Activated CD8-positive, alpha-beta memory T cell treated with anti-CD3 and anti-CD28 coated beads, Interleukin-2, amount 50 U/mL, for 24 hours (primary cell): ENCODE measurements at regions not wholly inside any gene's neighbourhood (a gene's known extent, or its start where the extent isn't known, plus 50 kb on each side); places are given as distances from the start of the nearest gene placed in this dataset.

Experiments used
- DNase-seq: peaks from one replicate; pipeline ENCODE4 v3.0.0-alpha.2; 2020; ENCODE audit errors: extremely low read depth

DNA sequence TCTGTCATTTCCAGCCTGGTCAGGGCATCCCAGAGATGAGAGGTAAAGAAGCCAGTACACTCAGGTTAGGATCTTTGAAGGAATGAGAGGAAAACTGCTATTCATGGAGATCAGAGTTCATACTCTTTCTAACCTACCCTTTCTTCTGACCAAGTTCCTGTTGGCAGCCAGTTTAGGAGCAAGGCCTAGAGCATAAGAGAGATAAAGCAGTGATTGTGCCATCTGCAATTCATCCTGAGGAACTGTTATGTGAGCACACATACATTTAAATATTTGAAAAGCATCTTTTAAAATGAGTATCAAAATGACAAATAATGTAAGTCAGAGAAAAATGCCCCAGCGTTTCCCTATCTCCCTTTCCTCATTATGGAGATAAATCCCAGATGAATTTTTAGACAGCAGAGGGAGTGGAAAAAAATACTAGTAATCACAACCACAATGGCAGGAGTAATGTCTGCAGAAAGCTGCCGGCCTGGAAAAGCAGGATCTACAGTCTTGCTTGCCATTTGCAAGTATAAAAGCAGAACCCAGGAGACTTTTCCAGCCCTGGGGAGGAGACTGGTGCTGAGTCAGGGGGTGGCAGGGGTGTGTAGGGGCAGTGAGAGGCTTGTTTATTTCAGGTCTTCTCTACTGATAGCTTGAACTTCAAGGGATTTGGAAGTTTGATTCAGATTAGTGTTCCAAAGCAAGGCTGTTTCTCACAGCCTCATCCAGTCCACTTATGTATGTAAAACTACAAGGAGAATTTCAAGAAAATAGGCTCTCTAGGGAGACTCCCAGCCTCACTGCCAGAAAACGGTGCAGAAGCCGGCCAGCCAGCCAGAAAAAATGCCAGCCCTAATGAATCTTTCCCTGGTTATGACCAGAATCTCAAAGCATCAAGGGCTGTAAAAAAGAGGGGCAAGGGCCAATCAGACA, 1052.4 kb downstream of the TUSC7 start:
- DNase-seq, result no peak

- DNase-seq, result no peak
Observed at GRCh38 chr3:117762621-117763037, 1053.0 kb downstream of the TUSC7 start.

DNA sequence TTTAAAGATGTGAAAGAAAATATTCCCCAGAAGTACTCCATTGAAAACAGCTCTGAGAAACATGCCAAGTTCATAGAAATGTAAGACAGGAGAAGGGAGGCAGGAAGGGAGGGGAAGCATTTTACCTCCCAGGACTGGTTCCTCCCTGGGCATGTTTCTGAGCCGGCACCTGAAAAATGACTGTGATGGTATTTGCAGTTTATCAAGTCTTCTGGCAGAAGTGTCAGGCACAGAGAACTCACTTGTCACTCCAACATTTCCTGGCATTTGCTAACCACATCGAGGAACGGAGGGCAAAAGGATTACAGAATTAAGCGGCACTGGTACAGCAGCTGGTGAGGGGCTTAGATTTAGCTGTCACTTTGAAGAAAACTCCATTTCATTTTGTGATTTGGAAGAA, 1054.0 kb downstream of the TUSC7 start:
- DNase-seq, result no peak

- no peak for DNase-seq
Observed at GRCh38 chr3:117768581-117768980, 1059.0 kb downstream of the TUSC7 start.

DNA sequence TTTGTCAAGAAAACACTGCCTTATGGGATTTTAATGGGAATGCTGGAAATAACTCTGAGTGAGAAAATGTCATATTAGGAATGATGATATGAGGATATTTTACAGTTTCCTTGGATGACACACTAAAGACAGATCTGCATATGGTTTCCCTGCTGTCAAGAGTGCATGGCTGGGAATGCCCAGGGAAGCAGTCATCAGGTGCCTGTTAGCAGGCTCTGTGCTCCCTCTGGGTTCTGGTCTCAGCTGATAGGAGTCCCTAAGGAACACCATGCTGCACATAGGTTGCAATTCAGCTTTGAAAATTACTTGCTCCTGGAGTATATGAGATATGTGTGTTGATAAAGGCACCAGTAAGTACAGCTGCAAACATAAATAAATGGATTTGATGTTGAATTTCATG, 1064.6 kb downstream of the TUSC7 start:
- no peak for DNase-seq

DNA sequence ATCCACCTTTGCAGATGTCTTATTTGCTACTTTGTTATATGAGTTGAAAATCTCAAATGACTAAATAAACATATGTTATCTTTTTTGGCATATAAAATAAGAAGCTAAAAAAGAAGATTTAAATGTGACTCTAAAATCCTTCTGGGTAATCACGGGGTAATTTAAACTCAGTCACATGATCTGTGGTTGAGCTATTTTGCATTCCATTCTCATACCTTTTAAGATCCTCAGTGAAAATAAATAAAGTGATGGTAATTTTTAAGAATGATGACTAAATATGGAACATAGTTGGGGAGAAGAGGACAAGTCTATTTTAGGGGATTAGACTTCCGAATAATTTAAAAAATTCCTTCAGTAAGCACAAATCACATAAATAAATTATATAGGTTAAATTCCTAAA, 1076.8 kb downstream of the TUSC7 start:
- no peak for DNase-seq

GRCh38 chr3:117788061-117788460, 1078.5 kb downstream of the TUSC7 start:
- DNase-seq, result no peak

DNA sequence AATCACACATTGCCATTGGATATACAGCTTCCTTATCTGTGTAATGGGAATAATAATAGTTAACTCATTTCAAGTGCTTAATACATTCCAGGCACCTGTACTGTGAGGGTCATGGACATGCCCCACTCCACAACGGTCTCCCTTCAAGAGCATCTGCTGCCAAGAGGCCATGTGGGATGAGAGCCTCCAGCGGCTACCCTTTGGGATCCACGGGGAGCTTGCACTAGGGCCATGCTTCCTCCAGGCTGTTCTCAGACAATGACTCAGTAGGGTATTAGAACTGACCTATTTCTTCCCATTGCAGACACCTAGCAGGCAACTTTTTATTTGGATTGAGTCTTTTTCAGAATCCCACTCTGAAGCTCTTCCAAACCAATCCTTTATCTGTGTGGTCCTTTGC, 1078.9 kb downstream of the TUSC7 start:
- DNase-seq, result no peak

DNA sequence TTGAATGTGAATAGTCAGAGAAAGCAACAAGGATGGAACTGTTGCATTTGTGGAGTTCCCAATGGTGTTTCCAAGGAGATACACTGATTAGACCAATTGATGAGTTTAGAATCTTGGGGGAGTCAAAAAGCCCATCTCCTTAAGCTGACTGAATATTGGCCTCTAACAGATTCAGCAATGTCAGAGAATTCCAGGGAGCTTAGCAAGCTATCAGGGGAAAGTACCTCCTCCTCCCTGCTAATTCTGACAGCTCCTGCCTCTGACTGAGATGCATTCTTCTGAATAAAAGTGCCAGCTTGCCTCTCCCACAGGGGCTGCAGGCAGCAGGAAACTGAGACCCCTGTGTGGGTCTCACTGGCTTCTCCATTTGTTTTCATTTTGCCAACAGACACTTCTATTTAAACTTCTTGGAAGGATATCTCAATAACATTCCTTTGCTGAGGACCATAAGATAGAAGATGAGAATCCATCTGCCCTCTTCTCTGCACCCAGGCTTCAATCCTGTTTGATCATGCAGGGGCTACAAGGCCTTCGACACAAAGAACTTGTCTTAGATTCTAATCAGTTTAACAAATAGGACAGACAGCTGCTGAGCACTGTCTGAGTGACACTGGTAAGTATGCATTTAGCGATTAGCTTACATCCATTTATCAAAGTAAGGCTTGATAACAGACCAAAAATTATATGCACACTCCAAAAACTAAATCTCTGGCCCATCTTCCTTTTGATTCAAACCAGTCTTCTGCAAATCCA, 1080.8 kb downstream of the TUSC7 start:
- no peak for DNase-seq

DNA sequence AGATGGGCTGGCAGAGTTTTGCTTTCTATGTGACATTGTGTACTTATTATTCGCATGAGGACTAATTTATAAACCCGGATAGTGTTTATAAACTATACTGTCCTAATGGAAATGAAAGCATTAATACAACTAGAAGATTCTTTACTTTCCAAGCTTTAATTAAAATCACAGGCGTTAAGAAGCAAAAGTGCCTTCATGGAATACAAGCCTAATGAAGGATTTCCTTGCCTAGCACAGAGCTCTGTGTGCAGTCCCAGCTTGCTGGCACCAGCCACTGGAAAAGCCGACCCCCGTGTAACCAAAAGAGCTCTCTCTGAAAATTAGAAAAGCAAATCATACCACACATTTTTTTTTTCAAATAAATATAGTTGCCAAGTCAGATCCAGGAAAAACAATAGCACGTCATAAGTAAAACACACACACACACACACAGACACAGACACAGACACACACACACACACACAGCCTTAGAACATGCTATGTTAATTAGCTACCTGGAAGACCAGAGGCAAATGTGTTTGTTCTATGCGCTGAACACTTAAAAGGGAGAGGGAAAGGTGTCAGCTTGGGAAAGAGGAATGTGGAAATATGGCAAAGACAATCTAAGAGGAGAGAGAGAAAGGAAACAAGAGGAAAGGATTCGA, 1084.2 kb downstream of the TUSC7 start:
- no peak for DNase-seq

GRCh38 chr3:117798221-117798620, 1088.6 kb downstream of the TUSC7 start:
- no peak for DNase-seq

- DNase-seq, result no peak
Observed at GRCh38 chr3:117798687-117799386, 1089.3 kb downstream of the TUSC7 start.

DNA sequence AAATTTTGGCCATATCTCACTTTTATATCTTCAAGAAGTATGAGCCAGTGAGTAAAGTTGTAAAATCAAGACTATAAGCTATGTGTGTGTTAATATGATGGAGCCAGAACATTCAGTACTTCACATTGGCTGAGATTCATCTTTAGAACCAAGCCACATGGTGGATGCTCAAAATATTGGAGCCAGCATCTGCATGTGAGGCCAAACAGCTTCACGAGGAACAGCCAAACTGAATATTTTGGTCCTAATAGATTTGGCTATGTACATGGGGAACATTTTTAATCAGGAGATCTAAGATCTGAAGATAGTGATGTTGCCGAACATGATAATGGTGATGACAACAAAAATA, 1089.8 kb downstream of the TUSC7 start:
- no peak for DNase-seq

- no peak for DNase-seq
Observed at GRCh38 chr3:117801912-117802239, 1092.3 kb downstream of the TUSC7 start.

DNA sequence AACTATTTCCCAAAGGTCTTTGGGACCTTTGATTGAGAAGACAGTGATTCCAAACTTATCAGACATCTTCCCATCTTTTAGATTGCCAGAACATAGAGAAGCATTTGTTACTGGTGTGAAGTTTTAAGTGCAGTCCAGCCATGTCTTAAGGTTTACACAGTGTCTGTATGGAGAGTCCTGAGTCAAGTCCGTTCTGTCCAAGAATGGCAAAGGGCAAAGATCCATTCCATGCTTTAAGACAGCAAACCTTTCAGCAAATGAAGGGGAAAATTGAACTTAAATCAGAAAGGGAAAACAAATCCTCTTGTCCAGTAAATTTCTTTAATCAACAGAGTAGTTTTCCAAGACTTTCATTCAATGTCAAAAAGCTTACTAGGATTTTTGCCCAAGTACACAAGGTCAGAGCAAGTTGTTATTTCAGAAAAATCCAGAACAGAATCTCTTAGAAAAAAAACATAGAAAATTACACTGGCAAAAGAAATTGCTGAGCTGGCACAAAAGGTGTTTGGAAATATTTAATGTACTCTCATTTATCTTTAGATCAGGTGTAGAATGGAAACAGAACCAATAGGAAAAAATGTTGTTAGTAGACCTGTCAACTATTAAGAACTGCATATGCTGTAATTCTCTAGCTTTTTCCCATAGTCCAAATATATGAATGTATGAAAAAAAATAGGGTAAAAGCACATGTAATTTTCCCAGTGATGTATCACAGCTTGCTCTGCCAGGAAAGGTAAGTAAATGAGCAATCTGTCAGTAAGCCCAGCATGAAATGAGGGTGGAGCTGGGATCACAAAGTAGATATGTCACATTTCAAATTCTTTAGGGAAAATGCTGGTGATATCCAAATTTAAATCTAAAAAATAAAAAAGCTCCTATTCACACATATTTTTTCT, 1099.9 kb downstream of the TUSC7 start:
- DNase-seq, result no peak

- no peak for DNase-seq
Observed at GRCh38 chr3:117811786-117812185, 1102.2 kb downstream of the TUSC7 start.

- DNase-seq, result no peak
Observed at GRCh38 chr3:117814975-117815374, 1105.4 kb downstream of the TUSC7 start.

- DNase-seq, result no peak
Observed at GRCh38 chr3:117817103-117817502, 1107.5 kb downstream of the TUSC7 start.

GRCh38 chr3:117818592-117818991, 1109.0 kb downstream of the TUSC7 start:
- DNase-seq, result no peak

DNA sequence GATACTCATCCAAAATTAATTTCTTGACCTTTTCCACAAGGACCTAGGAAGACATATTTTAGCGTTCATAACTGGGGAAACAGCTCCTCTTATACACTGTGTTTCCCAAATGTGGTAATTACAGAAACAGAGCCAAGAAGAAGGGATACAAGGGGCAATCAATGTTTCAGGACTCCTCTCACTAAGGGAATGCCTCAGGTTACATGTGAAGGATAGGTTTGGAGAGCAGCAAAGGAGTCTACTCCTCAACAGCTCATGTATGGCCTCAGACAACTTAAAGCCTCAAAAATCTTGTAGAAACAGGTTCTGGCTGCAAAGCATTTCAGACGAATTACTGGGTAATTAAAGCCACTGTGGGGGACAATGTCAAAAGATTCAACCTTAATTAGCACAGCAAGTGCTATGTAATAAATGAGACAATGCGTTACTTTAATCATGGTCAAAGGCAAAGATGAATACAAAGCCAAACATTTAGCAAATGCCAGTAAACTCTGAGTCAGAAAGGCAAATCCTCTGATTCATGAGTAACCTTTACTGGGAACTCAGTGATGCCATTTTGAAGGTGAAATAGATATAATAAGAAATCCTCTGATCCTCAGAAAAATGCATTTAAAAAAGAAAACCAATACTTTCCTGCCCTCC, 1111.2 kb downstream of the TUSC7 start:
- DNase-seq, result no peak

DNA sequence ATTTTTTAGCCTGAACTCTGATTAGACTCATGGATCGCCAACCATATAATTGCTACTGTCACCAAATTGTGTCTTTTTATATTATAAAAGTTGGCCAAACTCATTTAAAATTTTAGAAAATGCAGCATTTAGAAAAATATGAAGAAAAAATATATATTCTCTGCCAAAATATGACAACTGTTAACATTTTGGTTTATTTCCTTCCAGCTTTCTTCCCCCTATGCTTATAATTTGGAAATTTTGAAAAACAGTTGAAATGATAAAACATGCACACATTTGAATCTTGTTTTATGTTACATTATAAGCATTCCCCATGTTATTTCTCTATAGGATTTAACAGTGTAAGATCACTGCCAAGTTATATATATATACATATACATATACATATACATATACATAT, 1112.8 kb downstream of the TUSC7 start:
- DNase-seq, result no peak
